GM18519 (cell line): ENCODE measurements at regions not wholly inside any gene's neighbourhood (a gene's known extent, or its start where the extent isn't known, plus 50 kb on each side); places are given as distances from the start of the nearest gene placed in this dataset.

ENCODE experiments used
- ATAC-seq: cut with Tn5 transposase; IDR thresholded peaks from one replicate; pipeline ENCODE4 v1.9.1; 2021; ENCODE audit warnings: mild to moderate bottlenecking, moderate library complexity; ENCODE audit not compliant: unreplicated experiment, low FRiP score

- no peak for ATAC-seq
These were observed 198.7 kb upstream of the SLITRK1 start for GRCh38 chr13:84080748-84081530.

GRCh38 chr13:84077271-84077670, 195.0 kb upstream of the SLITRK1 start:
- no peak for ATAC-seq

GRCh38 chr13:84076280-84076679, 194.0 kb upstream of the SLITRK1 start:
- ATAC-seq = no peak

- no peak for ATAC-seq
These were observed 168.3 kb upstream of the SLITRK1 start for GRCh38 chr13:84050536-84050935.

GRCh38 chr13:84049443-84050219, 167.4 kb upstream of the SLITRK1 start:
- no peak for ATAC-seq

GRCh38 chr13:84044805-84045204, 162.5 kb upstream of the SLITRK1 start:
- no peak for ATAC-seq

GRCh38 chr13:84038001-84038400, 155.7 kb upstream of the SLITRK1 start:
- ATAC-seq = no peak

- ATAC-seq = no peak
These were observed 149.8 kb upstream of the SLITRK1 start for GRCh38 chr13:84032116-84032515.

- ATAC-seq = no peak
These were observed 148.8 kb upstream of the SLITRK1 start for GRCh38 chr13:84031120-84031519.

- no peak for ATAC-seq
These were observed 147.1 kb upstream of the SLITRK1 start for GRCh38 chr13:84029396-84029795.

GRCh38 chr13:84025824-84026223, 143.6 kb upstream of the SLITRK1 start:
- no peak for ATAC-seq

GRCh38 chr13:83996415-83996814, 114.1 kb upstream of the SLITRK1 start:
- no peak for ATAC-seq

- no peak for ATAC-seq
These were observed 113.7 kb upstream of the SLITRK1 start for GRCh38 chr13:83995930-83996329.

GRCh38 chr13:83992566-83993358, 110.5 kb upstream of the SLITRK1 start:
- ATAC-seq = no peak

GRCh38 chr13:83987394-83987793, 105.1 kb upstream of the SLITRK1 start:
- no peak for ATAC-seq

GRCh38 chr13:83984793-83985192, 102.5 kb upstream of the SLITRK1 start:
- no peak for ATAC-seq

- ATAC-seq = no peak
These were observed 98.1 kb upstream of the SLITRK1 start for GRCh38 chr13:83980331-83980730.

GRCh38 chr13:83975655-83976165, 93.4 kb upstream of the SLITRK1 start:
- ATAC-seq = no peak

GRCh38 chr13:83958531-83958930, 76.3 kb upstream of the SLITRK1 start:
- ATAC-seq = no peak

- no peak for ATAC-seq
These were observed 72.7 kb upstream of the SLITRK1 start for GRCh38 chr13:83955011-83955410.

GRCh38 chr13:83953916-83954315, 71.6 kb upstream of the SLITRK1 start:
- no peak for ATAC-seq
